Activated CD8-positive, alpha-beta memory T cell treated with anti-CD3 and anti-CD28 coated beads for 1 hour (primary cell): ENCODE measurements at regions not wholly inside any gene's neighbourhood (a gene's known extent, or its start where the extent isn't known, plus 50 kb on each side); places are given as distances from the start of the nearest gene placed in this dataset.

Experiments
- DNase-seq, 2 donors: peaks; one replicate each; pipeline ENCODE4 v3.0.0-alpha.2; 2020; ENCODE audit warnings: low read depth in 1 of 2; ENCODE audit errors: extremely low read depth in 1 of 2

GRCh38 chr20:56865055-56865454 is 235.9 kb downstream of the TFAP2C start:
- no peak for DNase-seq

- DNase-seq = no peak
Observed at GRCh38 chr20:56867128-56867527, 238.0 kb downstream of the TFAP2C start.

GRCh38 chr20:56868746-56869145 is 239.6 kb downstream of the TFAP2C start:
- no peak for DNase-seq

- no peak for DNase-seq
Observed at GRCh38 chr20:56870271-56870670, 241.2 kb downstream of the TFAP2C start.

GRCh38 chr20:56871691-56872090 is 242.6 kb downstream of the TFAP2C start:
- no peak for DNase-seq

GRCh38 chr20:56872620-56873458 is 243.7 kb downstream of the TFAP2C start:
- no peak for DNase-seq

GRCh38 chr20:56873836-56874235 is 244.7 kb downstream of the TFAP2C start:
- DNase-seq = no peak

GRCh38 chr20:56875052-56875659 is 246.1 kb downstream of the TFAP2C start:
- no peak for DNase-seq

GRCh38 chr20:56875803-56876202 is 246.7 kb downstream of the TFAP2C start:
- DNase-seq = no peak

GRCh38 chr20:56885521-56885920 is 256.4 kb downstream of the TFAP2C start:
- DNase-seq = no peak

- DNase-seq = no peak
Observed at GRCh38 chr20:56890011-56890410, 260.9 kb downstream of the TFAP2C start.

GRCh38 chr20:56893226-56893917 is 264.3 kb downstream of the TFAP2C start:
- no peak for DNase-seq

GRCh38 chr20:56896447-56896846 is 267.3 kb downstream of the TFAP2C start:
- DNase-seq = no peak

GRCh38 chr20:56897318-56897957 is 268.3 kb downstream of the TFAP2C start:
- DNase-seq = no peak

- DNase-seq = no peak
Observed at GRCh38 chr20:56897958-56898349, 268.8 kb downstream of the TFAP2C start.

GRCh38 chr20:56899506-56899905 is 270.4 kb downstream of the TFAP2C start:
- DNase-seq = no peak

GRCh38 chr20:56900252-56900651 is 271.1 kb downstream of the TFAP2C start:
- no peak for DNase-seq

- no peak for DNase-seq
Observed at GRCh38 chr20:56903421-56903820, 274.3 kb downstream of the TFAP2C start.

- DNase-seq = no peak
Observed at GRCh38 chr20:56903858-56904257, 274.8 kb downstream of the TFAP2C start.

- no peak for DNase-seq
Observed at GRCh38 chr20:56909918-56910714, 281.0 kb downstream of the TFAP2C start.

GRCh38 chr20:56911946-56912345 is 282.8 kb downstream of the TFAP2C start:
- DNase-seq = no peak
